ENCODE measurements at regions not wholly inside any gene's neighbourhood (a gene's known extent, or its start where the extent isn't known, plus 50 kb on each side); places are given as distances from the start of the nearest gene placed in this dataset.

DNA sequence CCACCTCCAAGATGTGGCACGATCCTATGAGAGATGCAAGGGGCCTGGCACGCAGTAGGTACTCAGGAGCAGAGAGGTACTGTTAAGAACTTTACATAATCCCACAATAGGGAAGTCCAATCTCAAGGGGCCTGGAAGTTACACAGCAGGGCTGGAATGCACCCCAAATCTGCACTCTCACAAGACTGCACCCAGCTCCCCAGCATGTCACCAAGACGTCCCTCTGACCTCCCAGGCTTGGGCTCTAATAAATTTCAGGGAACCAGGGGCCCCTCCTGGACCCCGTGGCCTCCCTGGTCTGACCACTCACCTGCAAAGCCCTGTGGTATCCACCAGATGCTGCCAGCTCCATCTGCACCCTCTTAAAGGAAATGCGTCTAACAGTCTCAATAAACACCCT, 94.9 kb downstream of the OAT start:
- TF ChIP-seq EZH2 (IDR thresholded peaks at IDR 0.05; ENCODE audit: low read length), result no peak
- TF ChIP-seq, protein P1, sequence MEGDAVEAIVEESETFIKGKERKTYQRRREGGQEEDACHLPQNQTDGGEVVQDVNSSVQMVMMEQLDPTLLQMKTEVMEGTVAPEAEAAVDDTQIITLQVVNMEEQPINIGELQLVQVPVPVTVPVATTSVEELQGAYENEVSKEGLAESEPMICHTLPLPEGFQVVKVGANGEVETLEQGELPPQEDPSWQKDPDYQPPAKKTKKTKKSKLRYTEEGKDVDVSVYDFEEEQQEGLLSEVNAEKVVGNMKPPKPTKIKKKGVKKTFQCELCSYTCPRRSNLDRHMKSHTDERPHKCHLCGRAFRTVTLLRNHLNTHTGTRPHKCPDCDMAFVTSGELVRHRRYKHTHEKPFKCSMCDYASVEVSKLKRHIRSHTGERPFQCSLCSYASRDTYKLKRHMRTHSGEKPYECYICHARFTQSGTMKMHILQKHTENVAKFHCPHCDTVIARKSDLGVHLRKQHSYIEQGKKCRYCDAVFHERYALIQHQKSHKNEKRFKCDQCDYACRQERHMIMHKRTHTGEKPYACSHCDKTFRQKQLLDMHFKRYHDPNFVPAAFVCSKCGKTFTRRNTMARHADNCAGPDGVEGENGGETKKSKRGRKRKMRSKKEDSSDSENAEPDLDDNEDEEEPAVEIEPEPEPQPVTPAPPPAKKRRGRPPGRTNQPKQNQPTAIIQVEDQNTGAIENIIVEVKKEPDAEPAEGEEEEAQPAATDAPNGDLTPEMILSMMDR (optimal IDR thresholded peaks at IDR 0.05 in 1 of 3, IDR thresholded peaks at IDR 0.05 in 1 of 3, conservative IDR thresholded peaks at IDR 0.05 in 1 of 3; ENCODE audit: extremely low read depth in 1 of 3, insufficient read depth in 2 of 3, low read length in 3 of 3), result no peak
